ACC112 (cell line): ENCODE measurements at regions not wholly inside any gene's neighbourhood (a gene's known extent, or its start where the extent isn't known, plus 50 kb on each side); places are given as distances from the start of the nearest gene placed in this dataset.

Source experiments
- H2AFZ ChIP-seq: fragments of 200-600 bp; sonication (generic); one replicate; pipeline ENCODE4 v1.6.0; 2017; ENCODE audit warnings: antibody characterized with exemption, low read length; ENCODE audit not compliant: unreplicated experiment
- H3K27ac ChIP-seq: fragments of 200-600 bp; sonication (generic); 2 replicates; pipeline ENCODE4 v1.5.1; 2014; ENCODE audit warnings: low read depth, mild to moderate bottlenecking, antibody characterized with exemption, low read length, moderate library complexity
- H3K27me3 ChIP-seq: fragments of 200-600 bp; sonication (generic); 2 replicates; pipeline ENCODE4 v1.6.1; 2014; ENCODE audit warnings: mild to moderate bottlenecking, antibody characterized with exemption, low read length, moderate library complexity, mixed read lengths; ENCODE audit not compliant: insufficient read depth
- H3K36me3 ChIP-seq: fragments of 200-600 bp; sonication (generic); 2 replicates; pipeline ENCODE4 v1.6.1; 2016; ENCODE audit warnings: mild to moderate bottlenecking, antibody characterized with exemption, low read length, moderate library complexity, mixed read lengths; ENCODE audit not compliant: insufficient read depth
- H3K4me1 ChIP-seq: fragments of 200-600 bp; sonication (generic); one replicate; pipeline ENCODE4 v1.6.1; 2016; ENCODE audit warnings: low read length, mixed read lengths; ENCODE audit not compliant: insufficient read depth, unreplicated experiment, control insufficient read depth
- H3K4me3 ChIP-seq: fragments of 200-600 bp; sonication (generic); 2 replicates; pipeline ENCODE4 v1.5.1; 2014; ENCODE audit warnings: mild to moderate bottlenecking, low read depth, low read length
- H3K79me2 ChIP-seq: fragments of 200-600 bp; sonication (generic); one replicate; pipeline ENCODE4 v1.6.0; 2016; ENCODE audit warnings: low read length; ENCODE audit not compliant: control insufficient read depth, unreplicated experiment, insufficient read depth

DNA sequence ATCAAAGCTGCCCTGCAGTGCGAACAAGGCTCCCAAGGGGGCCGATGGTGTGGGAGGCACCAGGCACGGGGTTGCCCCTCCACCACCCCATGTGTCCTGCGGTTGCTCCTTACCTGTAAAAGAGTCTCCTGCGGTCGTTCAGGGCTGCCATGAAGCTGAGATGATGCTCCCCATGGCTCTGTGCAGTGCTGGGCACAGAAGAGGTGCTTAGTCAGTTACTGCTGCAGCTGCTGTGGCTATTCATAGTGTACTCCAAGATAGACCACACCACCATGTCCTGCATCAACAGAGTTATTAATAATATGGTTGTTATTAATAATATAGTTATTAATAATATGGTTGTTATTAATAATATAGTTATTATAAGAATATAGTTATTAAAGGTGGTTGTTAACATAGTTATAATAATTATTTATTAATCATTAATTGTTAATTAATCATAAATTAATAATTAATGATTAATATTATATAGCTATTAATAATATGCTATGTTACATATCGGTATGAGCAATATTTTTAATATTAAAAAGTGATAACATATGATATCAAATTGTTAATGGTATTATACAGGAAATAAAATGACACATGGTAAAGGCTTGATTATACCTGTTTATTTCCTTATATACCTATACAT is 97.0 kb upstream of the PFKP start:
- H2AFZ ChIP-seq, result no peak overlapping the region
- no peaks in the 10 kb centered on the region for H3K4me1 ChIP-seq
- H3K36me3 ChIP-seq, result no peaks in the 10 kb centered on the region
- no peak overlapping the region for H3K4me3 ChIP-seq
- H3K27ac ChIP-seq, result no peak overlapping the region
- peaks cover 11% of the 10 kb centered on the region; the same call in 1 of the 2 replicates for H3K27me3 ChIP-seq
- H3K79me2 ChIP-seq, result no peaks in the 10 kb centered on the region

DNA sequence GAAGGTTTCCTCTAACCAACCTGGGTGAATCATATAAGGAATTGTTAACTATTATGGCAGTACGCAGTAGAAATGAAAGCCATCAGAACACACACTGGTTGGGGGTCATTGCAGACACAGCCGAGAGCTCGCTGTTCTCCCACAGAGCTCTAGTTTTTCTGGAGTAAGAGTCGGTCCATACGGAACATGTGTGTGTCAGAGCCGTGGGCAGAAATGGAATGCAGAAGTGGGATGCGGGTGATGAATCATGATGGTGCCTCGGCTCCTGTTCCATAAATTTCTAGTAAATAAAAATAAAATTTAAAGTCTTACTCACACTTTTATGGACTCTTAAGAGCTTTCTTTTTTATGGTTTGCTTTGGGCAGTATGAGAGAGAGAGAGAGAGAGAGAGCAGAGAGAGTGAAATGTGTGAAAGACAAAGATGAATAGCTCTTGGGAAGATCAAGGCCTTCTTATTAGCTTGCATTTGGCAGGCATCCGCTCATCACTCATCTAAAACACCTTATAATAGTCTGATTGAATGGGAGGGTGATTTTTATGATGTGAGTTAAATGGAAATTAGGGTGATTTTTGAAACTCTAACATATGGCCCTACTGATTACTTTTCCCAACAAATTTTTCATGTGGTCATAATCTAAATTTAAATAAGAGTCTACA is 98.8 kb upstream of the PFKP start:
- no peak overlapping the region for H3K27ac ChIP-seq
- no peak overlapping the region for H2AFZ ChIP-seq
- H3K4me3 ChIP-seq, result no peak overlapping the region
- no peaks in the 10 kb centered on the region for H3K4me1 ChIP-seq
- H3K79me2 ChIP-seq, result no peaks in the 10 kb centered on the region
- no peaks in the 10 kb centered on the region for H3K36me3 ChIP-seq
- peaks cover 15% of the 10 kb centered on the region; the same call in 1 of the 2 replicates for H3K27me3 ChIP-seq

DNA sequence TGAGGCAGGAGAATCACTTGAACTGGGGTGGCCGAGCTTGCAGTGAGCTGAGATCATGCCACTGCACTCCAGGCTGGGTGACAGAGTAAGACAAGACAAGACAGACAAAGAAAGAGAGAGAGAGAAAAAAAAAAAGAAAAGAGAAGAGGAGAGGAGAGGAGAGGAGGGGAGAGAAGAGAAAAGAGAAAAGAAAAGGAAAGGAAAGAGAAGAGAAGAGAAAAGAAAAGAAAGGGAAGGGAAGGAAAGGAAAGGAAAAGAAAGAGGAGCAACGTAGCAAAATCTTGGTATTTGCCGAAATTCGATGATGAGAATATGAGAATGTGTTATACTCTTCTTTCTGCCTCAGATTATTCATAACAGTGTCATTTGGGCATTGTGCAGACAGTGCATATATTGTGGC is 101.2 kb upstream of the PFKP start:
- H3K27me3 ChIP-seq, result peaks cover 15% of the 10 kb centered on the region; the same call in 1 of the 2 replicates
- no peak overlapping the region for H3K27ac ChIP-seq
- H3K4me1 ChIP-seq, result no peaks in the 10 kb centered on the region
- no peaks in the 10 kb centered on the region for H3K79me2 ChIP-seq
- no peak overlapping the region for H2AFZ ChIP-seq
- no peaks in the 10 kb centered on the region for H3K36me3 ChIP-seq
- H3K4me3 ChIP-seq, result no peak overlapping the region

DNA sequence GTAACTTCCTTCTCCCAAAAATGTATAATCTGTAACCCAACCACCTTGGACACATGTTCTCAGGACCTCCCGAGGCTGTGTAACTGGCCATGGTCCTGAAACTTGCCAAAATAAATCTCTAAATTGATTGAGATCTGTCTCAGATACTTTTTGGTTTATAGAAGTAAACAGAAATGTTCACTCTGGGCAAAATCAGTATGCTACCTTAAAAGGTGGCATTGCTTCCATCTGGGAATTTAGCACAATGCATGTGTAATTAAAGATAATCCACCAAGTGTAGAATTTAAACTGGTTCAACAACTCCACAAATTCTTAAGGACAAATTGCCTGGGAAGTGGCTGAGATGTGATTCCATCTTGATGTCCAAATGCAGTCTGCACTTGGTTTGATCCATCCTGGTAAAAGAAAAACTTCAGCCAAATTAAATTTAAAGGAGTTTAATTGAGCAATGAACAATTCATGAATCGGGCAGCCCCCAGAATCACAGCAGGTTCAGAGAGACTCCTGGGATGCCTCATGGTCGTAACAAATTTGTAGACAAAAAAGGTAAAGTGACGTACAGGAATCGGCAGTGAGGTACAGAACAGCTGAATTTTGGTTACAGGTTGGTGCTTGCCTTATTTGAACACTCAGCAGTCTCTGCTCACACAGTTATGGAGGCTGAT is 102.6 kb upstream of the PFKP start:
- Histone ChIP-seq H3K4me1 (no peaks in the 10 kb centered on the region), H3K27ac (no peak overlapping the region), H3K36me3 (no peaks in the 10 kb centered on the region), H3K79me2 (no peaks in the 10 kb centered on the region), H3K27me3 (peaks cover 19% of the 10 kb centered on the region; the same call in 1 of the 2 replicates), H2AFZ (no peak overlapping the region), H3K4me3 (no peak overlapping the region)

DNA sequence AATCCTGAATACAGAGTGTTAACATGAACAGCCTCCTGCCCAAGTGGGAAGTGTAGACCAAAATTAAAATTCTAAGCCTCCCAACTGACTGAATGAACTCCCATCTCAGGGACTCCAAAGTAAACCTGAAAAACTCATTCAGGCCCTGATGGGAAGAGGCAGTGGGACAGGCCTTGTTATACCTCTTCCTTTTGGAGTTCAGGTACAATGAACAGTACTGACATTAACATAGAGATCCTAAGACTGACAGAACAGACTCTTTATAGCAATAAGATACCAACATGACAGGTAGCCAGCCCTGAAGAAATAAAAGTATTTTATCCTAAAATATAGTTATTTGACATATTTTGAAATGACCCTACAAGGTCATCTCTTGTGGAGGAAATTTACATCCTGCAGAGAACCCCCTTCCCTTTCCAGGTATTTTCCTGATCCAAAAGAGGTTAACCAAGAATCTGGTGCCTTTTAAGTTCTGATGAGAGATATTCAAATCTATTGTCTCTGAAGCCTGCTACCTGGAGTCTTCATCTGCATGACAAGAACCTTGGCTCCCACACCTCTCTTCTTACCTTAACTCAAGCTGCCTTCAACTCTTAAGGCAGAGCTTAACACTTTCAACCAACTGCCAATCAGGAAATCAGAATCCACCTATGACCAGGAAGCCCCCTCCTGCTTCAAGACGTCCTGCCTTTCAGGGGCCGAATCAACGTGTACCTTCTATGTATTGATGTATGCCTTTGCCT is 103.3 kb upstream of the PFKP start:
- H3K27me3 ChIP-seq, result peaks cover 19% of the 10 kb centered on the region; the same call in 1 of the 2 replicates
- no peaks in the 10 kb centered on the region for H3K79me2 ChIP-seq
- no peaks in the 10 kb centered on the region for H3K4me1 ChIP-seq
- H3K36me3 ChIP-seq, result no peaks in the 10 kb centered on the region
- H3K4me3 ChIP-seq, result no peak overlapping the region
- no peak overlapping the region for H2AFZ ChIP-seq
- no peak overlapping the region for H3K27ac ChIP-seq

DNA sequence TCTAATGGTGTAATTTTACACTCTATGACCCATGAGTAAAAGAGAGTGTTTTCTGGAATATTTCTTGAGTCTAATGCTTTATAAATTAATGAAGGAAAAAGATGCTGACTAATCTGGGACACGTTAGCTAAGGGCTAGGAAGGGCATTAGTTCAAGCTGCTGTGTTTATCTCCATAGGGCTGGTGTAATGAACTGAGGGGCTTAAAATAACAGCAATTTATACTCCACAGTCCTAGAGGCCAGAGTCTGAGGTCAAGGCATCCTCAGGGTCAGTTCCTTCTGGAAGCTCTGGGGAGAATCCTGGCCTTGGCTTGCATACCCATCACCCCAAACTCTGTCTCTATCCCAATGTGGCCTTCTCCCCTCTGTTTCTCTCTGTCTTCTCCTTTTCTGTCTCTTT is 105.2 kb upstream of the PFKP start:
- H3K4me3 ChIP-seq, result no peak overlapping the region
- H3K27me3 ChIP-seq, result peaks cover 28% of the 10 kb centered on the region
- H3K36me3 ChIP-seq, result no peaks in the 10 kb centered on the region
- no peak overlapping the region for H3K27ac ChIP-seq
- H3K4me1 ChIP-seq, result no peaks in the 10 kb centered on the region
- H3K79me2 ChIP-seq, result no peaks in the 10 kb centered on the region
- no peak overlapping the region for H2AFZ ChIP-seq

DNA sequence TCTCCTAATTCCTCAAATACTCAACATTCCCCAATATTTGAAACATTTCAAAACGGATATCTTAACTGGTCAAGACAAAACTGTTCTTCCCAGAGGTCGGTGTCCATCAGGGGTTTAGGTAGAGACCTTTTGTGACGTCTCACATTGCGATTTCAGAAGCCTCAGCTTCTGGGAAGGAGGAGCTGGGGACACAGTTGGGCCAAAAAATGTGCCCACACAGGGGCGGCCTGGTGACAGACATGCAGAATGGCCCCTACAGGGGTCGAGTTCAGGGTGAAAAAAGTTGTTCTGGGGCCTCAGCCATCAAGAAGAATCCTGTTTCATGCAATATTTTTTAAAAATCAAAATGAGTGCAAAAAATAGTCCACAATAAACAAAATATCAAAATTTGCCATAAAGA is 108.7 kb upstream of the PFKP start:
- Histone ChIP-seq H3K27ac (no peak overlapping the region), H3K4me1 (no peaks in the 10 kb centered on the region), H3K79me2 (no peaks in the 10 kb centered on the region), H3K4me3 (no peak overlapping the region), H2AFZ (no peak overlapping the region), H3K27me3 (peaks cover 47% of the 10 kb centered on the region), H3K36me3 (no peaks in the 10 kb centered on the region)

DNA sequence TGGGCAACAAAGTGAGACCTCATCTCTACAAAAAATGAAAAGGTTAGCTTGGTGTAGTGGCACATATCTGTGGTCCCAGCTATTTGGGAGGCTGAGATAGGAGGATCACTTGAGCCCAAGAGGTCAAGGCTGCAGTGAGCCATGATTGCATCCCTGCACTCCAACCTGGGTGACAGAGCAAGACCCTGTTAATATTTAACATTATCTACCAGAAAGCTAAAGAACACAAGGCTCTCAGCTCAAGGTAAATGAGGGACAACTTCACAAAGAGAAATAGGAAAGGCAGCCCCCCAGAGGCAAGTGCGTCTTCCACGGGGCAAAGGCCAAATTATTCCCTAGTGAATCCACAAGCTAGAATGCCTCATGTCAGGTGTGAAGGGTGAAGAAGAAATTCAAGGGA is 109.6 kb upstream of the PFKP start:
- Histone ChIP-seq H3K36me3 (no peaks in the 10 kb centered on the region), H3K4me3 (no peak overlapping the region)

DNA sequence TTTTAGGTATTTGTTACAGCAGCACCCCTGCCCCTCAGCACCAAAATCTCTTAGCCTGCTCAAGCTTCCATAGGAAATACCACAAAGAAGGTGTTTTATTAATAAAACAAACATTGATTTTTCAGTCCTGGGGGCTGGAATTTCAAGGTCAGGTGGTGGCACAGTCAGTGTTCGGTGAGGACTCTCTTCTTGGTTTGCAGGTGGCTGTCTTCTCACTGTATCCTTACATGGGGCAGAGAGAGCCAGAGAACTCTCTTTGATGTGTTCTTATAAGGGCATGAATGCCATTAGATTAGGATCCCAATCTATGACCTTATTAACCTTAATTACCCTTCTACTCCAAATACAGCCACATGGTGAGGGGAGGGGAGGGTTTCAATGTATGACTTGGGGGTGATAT is 112.3 kb upstream of the PFKP start:
- H3K79me2 ChIP-seq, result no peaks in the 10 kb centered on the region
- peaks cover 46% of the 10 kb centered on the region for H3K27me3 ChIP-seq
- no peaks in the 10 kb centered on the region for H3K4me1 ChIP-seq

More for the DNA sequence above, 109.6 kb upstream of the PFKP start:
- Histone ChIP-seq H3K4me1 (no peaks in the 10 kb centered on the region), H2AFZ (no peak overlapping the region), H3K27ac (no peak overlapping the region), H3K79me2 (no peaks in the 10 kb centered on the region), H3K27me3 (peaks cover 47% of the 10 kb centered on the region)

DNA sequence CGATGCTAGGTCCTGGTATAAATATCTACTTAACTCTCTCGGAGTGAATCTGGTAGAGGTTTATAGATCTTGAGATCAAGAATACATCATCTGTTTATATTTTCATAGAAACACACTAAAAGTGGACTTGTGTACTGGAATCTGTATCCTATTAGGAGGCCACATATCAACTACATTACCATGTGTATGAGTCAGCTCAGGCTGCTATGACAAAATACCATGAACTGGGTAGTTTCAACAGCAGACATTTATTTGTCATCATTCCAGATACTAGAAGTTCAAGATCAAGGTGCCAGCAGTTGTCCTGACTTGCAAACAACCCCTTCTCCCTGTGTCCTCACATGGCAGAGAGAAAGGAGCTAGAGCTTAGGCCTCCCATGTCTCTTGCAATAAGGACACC is 113.9 kb upstream of the PFKP start:
- no peaks in the 10 kb centered on the region for H3K79me2 ChIP-seq
- H3K27me3 ChIP-seq, result peaks cover 47% of the 10 kb centered on the region
- no peak overlapping the region for H3K27ac ChIP-seq
- H3K36me3 ChIP-seq, result no peaks in the 10 kb centered on the region
- H2AFZ ChIP-seq, result no peak overlapping the region
- no peak overlapping the region for H3K4me3 ChIP-seq
- H3K4me1 ChIP-seq, result no peaks in the 10 kb centered on the region

More for the DNA sequence above, 112.3 kb upstream of the PFKP start:
- no peak overlapping the region for H3K27ac ChIP-seq
- H2AFZ ChIP-seq, result no peak overlapping the region
- H3K36me3 ChIP-seq, result no peaks in the 10 kb centered on the region
- no peak overlapping the region for H3K4me3 ChIP-seq
